A172 (cell line): ENCODE measurements at regions not wholly inside any gene's neighbourhood (a gene's known extent, or its start where the extent isn't known, plus 50 kb on each side); places are given as distances from the start of the nearest gene placed in this dataset.

Experiments used
- DNase-seq: peaks from one replicate; pipeline ENCODE4 v3.0.0-alpha.2; 2015; ENCODE audit warnings: low spot score

DNA sequence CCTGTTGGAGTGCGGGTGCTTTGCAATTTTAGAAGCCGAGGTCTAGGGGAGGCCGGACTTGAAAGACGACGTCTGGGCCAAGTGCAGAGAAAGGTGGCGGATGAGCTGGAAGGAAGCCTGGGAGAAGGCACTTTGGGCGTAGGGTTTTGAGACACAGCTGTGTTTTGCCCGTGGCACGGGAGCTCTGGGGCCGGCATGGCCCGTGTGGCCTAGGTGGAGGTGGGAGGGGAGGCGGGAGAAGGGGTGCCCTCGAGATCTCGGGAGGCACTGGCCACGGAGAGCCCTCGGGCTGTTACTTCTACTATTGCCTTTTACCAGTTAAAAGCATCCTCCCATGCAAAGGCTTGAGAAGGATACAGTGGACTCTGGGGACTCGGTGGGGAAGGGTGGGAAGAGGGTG is 161.9 kb downstream of the FOXL1 start:
- DNase-seq = no peak

DNA sequence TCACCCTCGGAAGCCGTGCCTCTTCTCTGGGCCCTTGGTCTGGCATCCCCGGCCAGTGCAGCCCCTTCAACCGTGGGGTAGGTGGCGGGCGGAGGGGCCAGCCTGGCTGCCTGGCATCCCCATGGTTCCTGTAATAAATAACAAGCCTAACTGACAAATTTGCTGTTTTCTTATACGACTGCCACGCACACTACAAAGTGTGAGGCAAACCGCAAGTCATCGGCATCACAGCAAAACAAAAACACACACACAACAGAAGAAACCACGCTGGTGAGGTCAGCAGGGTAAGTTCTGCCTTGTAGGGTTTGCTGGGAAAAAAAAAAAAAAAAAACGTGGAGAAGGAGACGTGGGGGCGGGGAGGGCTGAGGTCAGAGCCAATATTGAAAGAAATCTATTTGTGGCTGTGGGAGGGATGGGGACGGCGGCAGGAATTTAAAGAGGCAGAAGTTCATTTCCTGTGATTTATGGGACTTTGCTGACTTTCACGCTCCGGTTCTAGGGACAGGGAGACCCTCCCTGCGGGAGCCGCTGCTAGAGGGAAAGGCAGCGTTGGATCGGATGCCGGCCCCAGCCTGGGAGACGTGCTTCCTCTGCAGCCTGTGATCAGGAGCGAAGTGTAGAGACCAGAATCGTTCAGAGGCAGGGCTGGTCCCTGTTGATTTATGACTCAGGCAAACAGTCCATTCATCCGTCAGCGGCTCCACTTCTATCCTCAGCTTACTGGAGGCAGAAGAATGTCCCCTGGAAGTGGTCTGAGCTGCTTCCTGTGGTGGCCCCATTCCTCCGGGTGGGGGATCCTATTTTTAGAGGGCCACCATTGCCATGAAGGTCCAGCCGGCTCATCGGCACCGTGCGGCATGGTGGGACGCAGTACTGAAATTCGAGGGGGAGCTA is 162.8 kb downstream of the FOXL1 start:
- peak; percentile 97 for DNase-seq

DNA sequence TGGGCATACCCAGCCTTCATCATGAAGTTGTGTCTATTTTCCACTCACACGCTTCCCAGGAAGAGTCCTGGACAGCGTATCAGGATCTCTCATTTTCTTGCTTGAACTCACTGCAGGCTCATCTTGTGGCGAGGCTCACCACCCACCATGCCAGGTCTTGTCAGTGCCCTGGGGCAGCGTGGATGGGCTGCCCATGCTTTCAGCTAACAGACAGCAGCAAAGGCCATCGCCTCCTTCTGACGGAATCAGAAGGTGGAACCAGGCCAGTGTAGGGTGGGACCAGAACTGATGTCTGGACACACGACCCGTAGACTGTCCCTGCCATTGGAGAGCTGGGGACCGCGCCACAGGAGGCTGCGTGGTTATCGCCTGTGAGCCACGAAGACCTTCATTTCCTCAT is 169.4 kb downstream of the FOXL1 start:
- no peak for DNase-seq

- DNase-seq = no peak
Observed at GRCh38 chr16:86748652-86749051, 170.3 kb downstream of the FOXL1 start.

- DNase-seq = peak; percentile 90
Observed at GRCh38 chr16:86751076-86752030, 173.0 kb downstream of the FOXL1 start.

DNA sequence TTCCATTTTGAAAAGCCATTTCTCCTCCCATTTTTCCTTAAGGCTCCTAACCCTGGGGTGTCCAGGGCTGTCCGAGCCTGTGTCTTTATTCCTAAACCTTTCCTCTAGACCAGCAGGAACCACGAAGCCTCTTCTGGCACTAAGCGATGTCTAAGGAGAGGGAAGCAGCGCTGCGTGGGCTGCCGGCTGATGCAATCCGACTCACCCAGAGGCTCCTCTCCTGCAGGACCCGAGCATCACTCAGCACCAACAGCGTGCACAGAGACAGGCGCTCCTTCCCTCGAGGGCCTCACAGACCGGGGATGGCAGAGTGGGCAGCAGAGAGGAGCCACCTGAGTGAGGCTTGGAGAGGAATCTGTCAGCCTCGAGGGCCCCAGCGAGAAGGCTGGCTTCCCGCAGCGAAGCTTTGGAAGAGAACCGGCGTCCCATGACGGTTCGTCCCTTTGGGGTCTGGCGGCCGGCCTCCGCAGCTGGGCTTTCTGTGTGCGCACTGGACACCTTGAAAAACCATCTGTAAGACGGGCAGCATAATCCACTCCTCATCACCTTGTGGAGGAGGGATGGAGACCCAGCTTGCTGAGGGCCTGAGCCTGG is 174.3 kb downstream of the FOXL1 start:
- no peak for DNase-seq

- DNase-seq = no peak
Observed at GRCh38 chr16:86753399-86753798, 175.1 kb downstream of the FOXL1 start.

DNA sequence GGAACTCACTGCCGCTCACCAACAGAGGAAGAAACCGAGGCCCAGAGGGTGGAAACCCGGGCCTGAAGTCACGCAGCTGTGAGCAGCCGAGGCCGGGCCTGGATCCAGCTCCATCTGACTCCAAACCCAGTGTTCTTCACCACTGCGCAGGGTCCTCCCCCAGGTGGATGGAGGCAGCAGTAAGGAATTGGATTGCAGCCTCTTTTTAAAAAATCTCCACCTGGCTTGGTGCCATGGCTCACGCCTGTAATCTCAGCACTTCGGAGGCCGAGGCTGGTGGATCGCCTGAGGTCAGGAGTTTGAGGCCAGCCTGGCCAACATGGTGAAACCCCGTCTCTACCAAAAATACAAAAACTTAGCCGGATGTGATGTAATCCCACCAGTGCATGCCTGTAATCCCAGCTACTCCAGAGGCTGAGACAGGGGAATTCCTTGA is 177.2 kb downstream of the FOXL1 start:
- DNase-seq = no peak

GRCh38 chr16:86756882-86757703 is 178.7 kb downstream of the FOXL1 start:
- no peak for DNase-seq

DNA sequence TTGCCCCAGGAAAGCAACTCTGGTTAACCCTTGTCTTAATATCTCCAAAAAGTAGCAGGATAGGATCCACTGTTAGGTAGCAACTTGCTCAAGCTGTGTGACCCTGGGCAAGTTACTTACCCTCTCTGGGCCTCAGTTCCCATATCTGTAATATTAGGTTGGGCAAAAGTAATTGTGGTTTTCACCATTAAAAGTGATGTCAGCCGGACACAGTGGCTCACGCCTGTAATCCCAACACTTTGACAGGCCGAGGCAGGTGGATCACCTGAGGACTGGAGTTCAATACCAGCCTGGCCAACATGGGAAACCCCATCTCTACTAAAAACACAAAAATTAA is 179.3 kb downstream of the FOXL1 start:
- DNase-seq = no peak

- no peak for DNase-seq
Observed at GRCh38 chr16:86758932-86759331, 180.6 kb downstream of the FOXL1 start.

DNA sequence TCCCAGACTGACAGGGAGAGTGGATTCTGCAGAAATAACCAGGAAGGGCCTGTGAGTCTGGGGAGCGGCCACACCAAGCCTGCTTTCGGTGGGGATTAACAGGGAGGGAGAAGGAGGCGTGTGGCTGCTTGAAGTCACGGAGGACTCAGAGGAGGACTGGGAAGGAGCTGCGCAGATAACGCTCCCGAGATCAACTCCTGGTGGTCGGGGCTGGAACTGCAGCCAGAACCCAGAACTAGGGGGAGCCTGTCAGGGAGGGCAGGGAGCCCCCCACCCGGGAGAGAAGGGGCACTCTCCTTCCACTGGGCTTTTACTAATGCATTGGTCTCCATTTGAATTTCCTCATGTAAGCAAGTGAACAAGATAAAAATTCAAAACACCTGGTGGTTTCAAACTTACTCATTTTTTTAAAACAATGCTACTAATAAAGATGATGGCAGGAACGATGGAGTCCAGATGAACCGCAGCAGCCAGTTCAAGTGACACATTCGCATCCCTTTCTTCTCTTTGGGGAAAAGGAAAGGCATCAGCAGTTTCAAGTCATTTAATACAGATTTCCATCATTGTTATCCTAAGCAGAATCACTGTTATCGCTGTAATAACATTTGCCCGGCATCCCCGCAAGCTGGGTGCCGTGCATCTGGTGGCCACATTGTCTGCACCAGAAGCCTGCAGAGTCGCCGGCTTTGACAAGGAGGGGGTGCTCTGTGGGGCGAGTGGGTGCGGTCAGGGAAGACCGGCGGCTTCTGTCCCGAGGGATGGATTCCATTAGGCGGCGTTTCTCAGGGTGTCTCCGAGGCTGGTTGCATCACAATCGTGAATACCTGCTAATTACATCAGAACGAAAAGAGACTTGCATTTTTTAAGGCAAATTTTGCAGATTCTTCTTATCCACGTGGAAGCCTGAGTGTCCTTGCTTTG is 183.0 kb downstream of the FOXL1 start:
- peak; percentile 74 for DNase-seq

GRCh38 chr16:86762095-86762494 is 183.7 kb downstream of the FOXL1 start:
- no peak for DNase-seq

DNA sequence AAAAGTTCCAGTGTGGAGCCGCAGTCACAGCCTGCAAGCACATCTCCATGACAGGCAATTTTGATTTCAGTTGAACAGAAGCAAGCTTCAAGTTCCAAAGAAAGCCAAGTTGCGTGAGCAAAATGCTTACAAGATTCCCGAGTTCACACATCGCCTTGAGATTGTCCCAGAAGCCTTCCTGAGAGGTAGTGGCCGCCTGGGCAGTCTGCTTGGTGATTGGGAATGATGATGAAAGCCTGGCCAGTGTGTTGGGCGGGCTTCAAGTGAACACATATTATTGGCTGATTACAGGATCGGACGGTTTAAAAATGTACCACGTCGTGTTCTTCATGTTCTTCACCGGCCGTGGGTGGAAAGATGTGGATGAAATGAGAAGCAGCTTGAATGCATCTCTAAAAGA is 185.5 kb downstream of the FOXL1 start:
- DNase-seq = no peak

DNA sequence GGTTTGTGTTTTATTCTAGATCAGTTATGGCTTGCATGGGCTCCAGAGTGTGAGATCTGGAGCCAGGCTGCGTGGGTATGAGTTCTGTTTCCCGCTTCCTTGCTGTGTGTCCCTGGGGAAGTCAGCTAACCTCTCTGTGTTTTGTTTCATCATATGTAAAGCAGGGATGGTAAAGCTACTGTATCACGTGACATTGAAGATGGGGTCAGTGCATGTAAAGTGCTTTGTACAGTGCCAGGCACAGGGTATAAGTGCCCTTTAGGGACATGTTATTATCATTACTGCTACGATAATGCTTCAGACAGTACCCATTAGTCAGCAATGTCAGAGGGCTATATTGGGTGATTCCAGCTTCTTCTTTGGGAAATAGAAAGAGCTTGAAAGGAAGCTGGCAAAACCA is 186.2 kb downstream of the FOXL1 start:
- no peak for DNase-seq

DNA sequence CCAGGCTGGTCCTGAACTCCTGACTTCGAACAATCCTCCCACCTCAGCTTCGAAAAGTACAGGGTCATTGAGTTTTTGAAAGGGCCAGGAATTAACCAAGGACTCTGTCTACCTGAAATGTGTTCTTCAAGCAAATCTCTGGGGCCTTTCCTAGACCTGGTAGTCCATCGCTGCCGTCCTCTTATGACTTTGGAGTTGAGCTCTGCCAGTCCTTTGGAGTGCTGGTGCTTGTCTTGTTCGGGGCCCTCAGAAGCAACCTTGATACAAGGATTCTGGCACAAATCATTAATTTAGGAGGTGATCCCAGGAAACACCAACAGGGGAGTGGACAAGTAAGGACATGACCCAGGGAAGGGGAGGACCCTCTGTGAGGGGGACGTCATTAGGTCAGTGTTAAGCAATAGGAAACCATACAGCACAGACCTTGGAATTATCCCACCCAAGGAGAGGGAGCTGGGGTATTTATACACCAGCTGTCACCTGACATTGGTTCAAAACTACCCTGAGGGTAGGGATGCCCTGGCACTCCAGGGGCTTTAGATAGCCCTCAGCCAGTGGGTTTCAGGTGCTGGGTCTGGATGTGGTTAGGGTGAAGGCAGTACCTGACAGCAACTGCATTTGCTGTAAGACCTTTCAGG is 187.2 kb downstream of the FOXL1 start:
- no peak for DNase-seq

DNA sequence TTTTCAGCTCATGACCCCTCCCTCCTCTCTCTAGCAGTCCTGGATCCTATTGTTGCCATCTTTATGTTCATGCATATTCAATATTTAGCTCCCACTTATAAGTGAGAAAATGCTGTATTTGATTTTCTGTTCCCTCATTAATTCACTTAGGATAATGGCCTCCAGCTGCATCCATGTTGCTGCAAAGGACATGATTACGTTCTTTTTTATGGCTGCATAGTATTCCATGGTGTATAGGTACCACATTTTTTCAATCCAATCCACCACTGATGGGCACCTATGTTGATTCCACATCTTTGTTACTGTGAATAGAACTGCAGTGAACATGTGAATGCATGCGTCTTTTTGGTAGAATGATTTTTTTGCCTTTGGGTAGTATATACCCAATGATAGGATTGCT is 188.4 kb downstream of the FOXL1 start:
- no peak for DNase-seq

DNA sequence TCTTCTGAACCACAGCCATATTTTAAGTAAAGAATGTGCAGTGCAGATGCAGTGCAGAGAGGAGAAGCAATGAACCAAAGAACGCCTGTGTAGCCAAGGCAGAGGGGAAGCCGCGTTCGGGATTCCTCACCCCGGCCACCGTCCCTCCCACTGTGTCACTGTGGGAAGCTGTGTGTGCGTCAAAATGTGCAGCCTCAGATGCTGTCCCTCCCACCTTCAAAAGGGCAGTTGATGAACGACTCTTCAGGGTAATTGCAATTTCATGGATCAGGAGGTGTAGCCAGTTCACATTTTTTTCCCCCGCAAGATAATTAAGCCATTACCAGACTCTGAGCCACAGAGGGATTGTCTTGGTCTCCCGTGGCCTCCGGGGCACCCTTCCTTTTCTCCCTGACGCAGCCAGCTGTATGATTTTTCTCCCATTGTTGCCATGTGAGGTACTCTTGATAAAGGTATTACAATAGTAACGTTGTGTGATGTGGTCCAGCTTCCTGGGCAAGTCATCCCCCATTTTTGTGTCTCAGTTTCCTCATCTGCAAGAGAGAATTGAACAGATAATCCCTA is 190.0 kb downstream of the FOXL1 start:
- DNase-seq = peak; percentile 45

DNA sequence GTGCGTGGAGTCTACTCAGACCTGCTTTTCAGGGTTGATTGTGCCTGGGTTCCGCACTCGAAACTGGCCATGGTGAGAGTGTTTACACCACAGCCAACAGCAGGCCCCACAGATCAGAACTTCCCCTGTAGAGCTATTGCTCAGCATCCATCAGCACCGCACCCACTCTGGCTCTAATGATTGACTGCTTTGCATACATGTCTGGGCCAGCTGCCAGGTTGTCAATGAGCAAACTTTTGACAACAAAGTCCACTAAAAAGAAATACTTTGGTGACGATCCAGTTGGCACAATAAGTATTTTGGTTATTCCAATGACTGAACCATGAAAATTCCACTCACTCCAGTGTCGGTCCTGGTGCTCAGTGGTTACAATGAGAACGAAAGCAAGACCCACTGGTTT is 190.7 kb downstream of the FOXL1 start:
- DNase-seq = peak; percentile 29
